H9 (cell line): ENCODE measurements at regions not wholly inside any gene's neighbourhood (a gene's known extent, or its start where the extent isn't known, plus 50 kb on each side); places are given as distances from the start of the nearest gene placed in this dataset.

Source experiments
- DNase-seq: peaks from one replicate; pipeline ENCODE4 v3.0.0-alpha.2; 2017
- H2AFZ ChIP-seq: one replicate; pipeline ENCODE4 v1.6.1; 2013; ENCODE audit warnings: mild to moderate bottlenecking, low read length, control low read depth, moderate library complexity
- H2AK5ac ChIP-seq: 2 replicates; pipeline ENCODE4 v1.6.1; 2013; ENCODE audit warnings: low read length, control low read depth, mixed read lengths; ENCODE audit not compliant: insufficient read length
- H2BK120ac ChIP-seq: one replicate; pipeline ENCODE4 v1.6.1; 2013; ENCODE audit warnings: low read depth, mild to moderate bottlenecking, low read length, control low read depth, inconsistent platforms; ENCODE audit not compliant: poor library complexity, severe bottlenecking
- H2BK12ac ChIP-seq: 2 replicates; pipeline ENCODE4 v1.6.1; 2013; ENCODE audit warnings: low read length, control low read depth, mixed read lengths, low read depth; ENCODE audit not compliant: insufficient read length
- H2BK15ac ChIP-seq: 2 replicates; pipeline ENCODE4 v1.6.1; 2013; ENCODE audit warnings: low read depth, low read length, control low read depth
- H2BK20ac ChIP-seq: one replicate; pipeline ENCODE4 v1.6.1; 2013; ENCODE audit warnings: low read depth, mild to moderate bottlenecking, low read length, control low read depth, inconsistent platforms; ENCODE audit not compliant: poor library complexity, severe bottlenecking
- H2BK5ac ChIP-seq: 2 replicates; pipeline ENCODE4 v1.6.1; 2013; ENCODE audit warnings: low read length, control low read depth, mixed read lengths; ENCODE audit not compliant: insufficient read length
- H3K14ac ChIP-seq: 2 replicates; pipeline ENCODE4 v1.6.1; 2013; ENCODE audit warnings: low read length, control low read depth; ENCODE audit not compliant: insufficient read depth
- H3K18ac ChIP-seq: 2 replicates; pipeline ENCODE4 v1.6.1; 2013; ENCODE audit warnings: low read depth, mild to moderate bottlenecking, mixed read lengths, low read length, control low read depth; ENCODE audit not compliant: insufficient read length
- H3K23ac ChIP-seq: 2 replicates; pipeline ENCODE4 v1.6.1; 2013; ENCODE audit warnings: low read length, control low read depth, mixed read lengths, low read depth; ENCODE audit not compliant: insufficient read length
- H3K23me2 ChIP-seq: 2 replicates; pipeline ENCODE4 v1.6.1; 2013; ENCODE audit warnings: low read depth, mild to moderate bottlenecking, mixed read lengths, low read length, control low read depth; ENCODE audit not compliant: insufficient read length, poor library complexity, severe bottlenecking
- H3K27ac ChIP-seq: 2 replicates; pipeline ENCODE4 v1.5.1; 2013; ENCODE audit warnings: low read length, control low read depth, mixed read lengths, low read depth; ENCODE audit not compliant: insufficient read length
- H3K27me3 ChIP-seq: 2 replicates; pipeline ENCODE4 v1.6.1; 2013; ENCODE audit warnings: low read length, control low read depth, inconsistent platforms; ENCODE audit not compliant: insufficient read depth
- H3K4ac ChIP-seq: 2 replicates; pipeline ENCODE4 v1.6.1; 2013; ENCODE audit warnings: low read depth, mild to moderate bottlenecking, control low read depth, inconsistent platforms, low read length, moderate library complexity
- H3K4me1 ChIP-seq: 2 replicates; pipeline ENCODE4 v1.6.1; 2013; ENCODE audit warnings: low read length, control low read depth, inconsistent platforms; ENCODE audit not compliant: insufficient read depth
- H3K4me2 ChIP-seq: 2 replicates; pipeline ENCODE4 v1.6.1; 2013; ENCODE audit warnings: low read length, control low read depth, mixed read lengths; ENCODE audit not compliant: insufficient read length, insufficient read depth
- H3K56ac ChIP-seq: 2 replicates; pipeline ENCODE4 v1.6.1; 2013; ENCODE audit warnings: low read depth, mild to moderate bottlenecking, mixed read lengths, low read length, control low read depth; ENCODE audit not compliant: insufficient read length
- H3K79me1 ChIP-seq: 2 replicates; pipeline ENCODE4 v1.6.1; 2013; ENCODE audit warnings: low read depth, mild to moderate bottlenecking, moderate library complexity, low read length, control low read depth, inconsistent platforms; ENCODE audit not compliant: insufficient read depth, poor library complexity, severe bottlenecking
- H3K79me2 ChIP-seq: 2 replicates; pipeline ENCODE4 v1.6.1; 2013; ENCODE audit warnings: low read length, control low read depth, inconsistent platforms; ENCODE audit not compliant: insufficient read depth
- H3K9ac ChIP-seq: 2 replicates; pipeline ENCODE4 v1.6.1; 2013; ENCODE audit warnings: low read length, control low read depth, mixed read lengths; ENCODE audit not compliant: insufficient read length; ENCODE audit errors: extremely low read depth
- H3K9me3 ChIP-seq: one replicate; pipeline ENCODE4 v1.6.1; 2013; ENCODE audit warnings: low read depth, low read length, inconsistent platforms; ENCODE audit not compliant: control insufficient read depth
- H3T11ph ChIP-seq: one replicate; pipeline ENCODE4 v1.6.1; 2013; ENCODE audit warnings: mild to moderate bottlenecking, low read length, control low read depth, inconsistent platforms
- H4K20me1 ChIP-seq: one replicate; pipeline ENCODE4 v1.6.1; 2013; ENCODE audit not compliant: control insufficient read depth, insufficient read length, insufficient read depth
- H4K5ac ChIP-seq: 2 replicates; pipeline ENCODE4 v1.6.1; 2013; ENCODE audit warnings: low read depth, mild to moderate bottlenecking, mixed read lengths, low read length, control low read depth; ENCODE audit not compliant: insufficient read length
- H4K8ac ChIP-seq: replicated peaks from 2 replicates; pipeline ENCODE4 v1.6.1; 2013; ENCODE audit warnings: low read length, control low read depth, mixed read lengths, low read depth; ENCODE audit not compliant: insufficient read length
- H4K91ac ChIP-seq: 2 replicates; pipeline ENCODE4 v1.6.1; 2013; ENCODE audit warnings: low read depth, mild to moderate bottlenecking, moderate library complexity, mixed read lengths, low read length, control low read depth; ENCODE audit not compliant: insufficient read length
- H3K27ac Mint-ChIP-seq, 3 experiments: 2 replicates in 2 of 3; 3 replicates in 1 of 3; pipeline ENCODE4 v1.8.0; 2020 to 2021; ENCODE audit warnings: mixed read lengths in 3 of 3, mild to moderate bottlenecking in 1 of 3, moderate library complexity in 1 of 3
- H3K27me3 Mint-ChIP-seq: 2 replicates; pipeline ENCODE4 v1.8.0; 2021; ENCODE audit warnings: low read depth, mild to moderate bottlenecking, moderate library complexity, mixed read lengths
- H3K36me3 Mint-ChIP-seq, 3 experiments: 2 replicates in 2 of 3; 3 replicates in 1 of 3; pipeline ENCODE4 v1.8.0; 2020 to 2021; ENCODE audit warnings: low read depth in 3 of 3, mixed read lengths in 3 of 3; ENCODE audit not compliant: insufficient read depth in 1 of 3
- H3K4me1 Mint-ChIP-seq, 2 experiments: 2 replicates each; pipeline ENCODE4 v1.8.0; 2020; ENCODE audit warnings: mixed read lengths in 2 of 2
- H3K4me3 Mint-ChIP-seq, 2 experiments: 2 replicates in 1 of 2; 3 replicates in 1 of 2; pipeline ENCODE4 v1.8.0; 2020 to 2021; ENCODE audit warnings: mild to moderate bottlenecking in 2 of 2, mixed read lengths in 2 of 2, moderate library complexity in 1 of 2
- H3K9me3 Mint-ChIP-seq, 2 experiments: 2 replicates in 1 of 2; 3 replicates in 1 of 2; pipeline ENCODE4 v1.8.0; 2020; ENCODE audit warnings: mild to moderate bottlenecking in 2 of 2, mixed read lengths in 2 of 2, moderate library complexity in 1 of 2
- WGBS: extraction: QIAGEN DNeasy Blood & Tissue Kit; methylation state at CpG from one replicate; pipeline ENCODE4 v1.1.7; 2013; ENCODE audit warnings: missing lambda C conversion rate, low lambda C conversion rate, mixed read lengths; ENCODE audit not compliant: insufficient read length; ENCODE audit errors: extremely low coverage; 5-methylcytosine and 5-hydroxymethylcytosine counted together
- TF ChIP-seq, protein P1 (sequence below): fragments of 200-600 bp; sonication (generic); conservative IDR thresholded peaks from 3 replicates; pipeline ENCODE4 v1.8.0; 2021; ENCODE audit warnings: antibody characterized with exemption, mild to moderate bottlenecking

DNA sequence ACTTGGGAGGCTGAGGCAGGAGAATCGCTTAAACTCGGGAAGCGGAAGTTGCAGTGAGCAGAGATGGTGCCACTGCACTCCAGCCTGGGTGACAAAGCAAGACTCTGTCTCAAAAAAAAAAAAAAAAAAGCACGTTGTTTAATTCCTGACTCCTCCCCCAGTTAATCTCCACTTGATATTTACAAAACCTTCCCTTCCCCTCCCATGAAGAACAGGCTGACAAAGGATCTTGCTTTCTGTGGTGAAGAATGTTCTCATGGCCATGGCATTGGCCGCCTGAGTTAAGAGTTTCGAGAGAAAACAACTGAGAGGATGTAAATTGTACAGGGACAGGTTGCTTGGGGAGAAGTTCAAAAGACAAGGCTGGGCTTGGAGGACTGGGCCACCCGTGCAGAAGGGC is 168.2 kb upstream of the BCOR start:
- Histone ChIP-seq H4K20me1 (no peaks in the 10 kb centered on the region), H4K8ac (no peak overlapping the region), H3K27ac (no peak overlapping the region), H3K4me1 (no peaks in the 10 kb centered on the region; the same call in 1 of the 2 replicates), H3K14ac (no peak overlapping the region), H3K23me2 (peaks cover 8% of the 10 kb centered on the region), H3K18ac (no peak overlapping the region), H2BK15ac (no peak overlapping the region), H3K79me2 (no peaks in the 10 kb centered on the region), H3K4ac (no peak overlapping the region), H3K23ac (no peak overlapping the region), H3K79me1 (no peaks in the 10 kb centered on the region), H3K27me3 (peaks cover 3% of the 10 kb centered on the region; the same call in 1 of the 2 replicates), H2AFZ (no peak overlapping the region), H3K56ac (no peak overlapping the region), H3K9me3 (no peaks in the 10 kb centered on the region), H2BK12ac (no peak overlapping the region), H3K9ac (no peak overlapping the region), H3K4me2 (peak overlapping the region; percentile 70), H2BK20ac (no peak overlapping the region), H3T11ph (no peak overlapping the region), H2BK5ac (no peak overlapping the region), H2AK5ac (no peak overlapping the region), H4K91ac (no peak overlapping the region), H2BK120ac (no peak overlapping the region), H4K5ac (no peak overlapping the region)
- H3K36me3 Mint-ChIP-seq = peaks cover 0 to 3% (median 0%) of the 10 kb centered on the region in 3 experiments; a peak in 4 of 7 replicates
- H3K27ac Mint-ChIP-seq = no peak overlapping the region
- 0 out of 5 replicates have a peak overlapping the region, but pooled peaks of 1 of the 2 experiments have one; percentile 9 for H3K4me3 Mint-ChIP-seq
- DNase-seq = no peak
- no CpG with 5 or more reads among the region's 7 CpGs for WGBS
- peaks cover 63 to 65% of the 10 kb centered on the region in 2 experiments for H3K9me3 Mint-ChIP-seq
- TF ChIP-seq, protein P1, sequence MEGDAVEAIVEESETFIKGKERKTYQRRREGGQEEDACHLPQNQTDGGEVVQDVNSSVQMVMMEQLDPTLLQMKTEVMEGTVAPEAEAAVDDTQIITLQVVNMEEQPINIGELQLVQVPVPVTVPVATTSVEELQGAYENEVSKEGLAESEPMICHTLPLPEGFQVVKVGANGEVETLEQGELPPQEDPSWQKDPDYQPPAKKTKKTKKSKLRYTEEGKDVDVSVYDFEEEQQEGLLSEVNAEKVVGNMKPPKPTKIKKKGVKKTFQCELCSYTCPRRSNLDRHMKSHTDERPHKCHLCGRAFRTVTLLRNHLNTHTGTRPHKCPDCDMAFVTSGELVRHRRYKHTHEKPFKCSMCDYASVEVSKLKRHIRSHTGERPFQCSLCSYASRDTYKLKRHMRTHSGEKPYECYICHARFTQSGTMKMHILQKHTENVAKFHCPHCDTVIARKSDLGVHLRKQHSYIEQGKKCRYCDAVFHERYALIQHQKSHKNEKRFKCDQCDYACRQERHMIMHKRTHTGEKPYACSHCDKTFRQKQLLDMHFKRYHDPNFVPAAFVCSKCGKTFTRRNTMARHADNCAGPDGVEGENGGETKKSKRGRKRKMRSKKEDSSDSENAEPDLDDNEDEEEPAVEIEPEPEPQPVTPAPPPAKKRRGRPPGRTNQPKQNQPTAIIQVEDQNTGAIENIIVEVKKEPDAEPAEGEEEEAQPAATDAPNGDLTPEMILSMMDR = no peak
- H3K27me3 Mint-ChIP-seq = peaks cover 50% of the 10 kb centered on the region
- peaks cover 10 to 14% of the 10 kb centered on the region in 2 experiments for H3K4me1 Mint-ChIP-seq
